GM18508 (cell line): ENCODE measurements at regions not wholly inside any gene's neighbourhood (a gene's known extent, or its start where the extent isn't known, plus 50 kb on each side); places are given as distances from the start of the nearest gene placed in this dataset.
"Not testable (repeated sequence)": the region's sequence is repeated elsewhere in the genome, so short reads cannot be mapped to it uniquely, and the experiment has no call there.

ENCODE experiments used
- ATAC-seq: cut with Tn5 transposase; IDR thresholded peaks from one replicate; pipeline ENCODE4 v1.9.1; 2021; ENCODE audit warnings: moderate number of reproducible peaks; ENCODE audit not compliant: insufficient read depth, unreplicated experiment

DNA sequence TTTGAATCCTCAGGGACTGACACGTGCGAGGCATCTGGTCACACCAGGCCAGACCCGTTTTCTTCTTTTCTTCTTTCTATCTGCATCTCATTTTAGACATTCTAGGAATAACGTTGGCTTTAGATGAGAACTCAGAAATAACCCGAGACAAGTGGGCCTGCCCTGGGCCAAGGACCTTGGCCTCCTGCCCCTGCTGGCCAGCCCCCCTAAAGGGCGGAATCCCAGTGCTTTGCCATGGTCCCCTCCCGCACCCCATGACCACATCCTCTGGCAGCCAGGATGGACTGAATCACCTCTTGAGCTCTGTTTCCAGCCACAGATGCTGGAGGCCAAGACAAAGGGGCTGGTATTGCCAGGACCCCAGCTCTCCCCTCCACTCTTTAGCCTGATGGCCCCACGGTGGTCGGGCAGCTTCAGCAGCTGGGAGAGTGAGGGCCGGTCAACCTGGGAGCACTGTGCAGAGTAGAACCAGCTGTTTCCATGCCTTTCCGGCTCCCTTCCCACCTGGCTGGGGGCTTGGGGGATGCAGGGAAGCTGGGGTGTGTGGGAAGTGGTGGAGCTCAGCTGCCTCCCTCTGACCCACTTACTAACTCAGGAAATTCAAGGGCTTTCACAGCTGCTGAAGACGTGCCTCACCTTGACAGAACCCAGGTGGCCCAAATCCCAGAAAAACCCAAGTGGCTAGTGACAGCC, 190.9 kb downstream of the FAM43A start:
- no peak for ATAC-seq

DNA sequence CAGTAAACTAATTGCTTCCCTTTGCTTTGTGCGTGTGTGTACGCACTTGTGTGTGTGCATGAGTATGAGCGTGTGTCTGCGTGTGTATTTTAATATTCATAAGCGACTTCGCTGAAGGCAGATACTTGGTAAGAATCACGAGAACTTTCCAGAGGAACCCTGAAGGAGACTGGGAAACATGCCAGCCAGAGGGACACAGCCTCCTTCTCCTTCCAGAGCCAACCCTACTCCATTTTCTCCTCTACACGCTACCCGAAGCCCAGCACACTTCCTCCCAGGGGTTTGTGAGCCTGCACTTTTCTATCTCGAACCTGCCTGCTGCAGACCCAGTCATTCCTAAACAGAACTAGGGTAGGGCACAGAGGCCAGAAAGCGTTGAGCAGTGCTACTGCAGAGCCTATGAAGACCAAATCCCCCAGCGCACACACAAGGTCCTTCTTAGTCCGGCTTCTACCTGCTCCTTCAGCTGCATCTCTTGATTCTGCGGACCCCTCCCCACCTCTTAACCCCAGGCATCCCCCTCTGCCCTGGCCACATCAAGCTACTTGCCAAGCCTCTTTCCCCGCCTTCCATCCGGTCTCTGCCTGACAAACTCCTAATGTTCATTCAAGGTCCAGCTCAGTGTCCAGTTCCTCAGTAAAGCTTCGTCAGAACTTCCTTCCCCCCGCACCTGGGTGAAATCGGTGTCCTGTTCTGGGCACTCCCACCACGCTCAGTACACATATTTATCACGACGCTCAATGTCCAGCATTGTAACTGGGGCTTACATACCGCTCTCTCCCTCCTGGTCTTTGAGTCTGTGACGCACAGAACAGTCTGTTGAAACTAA, 191.8 kb downstream of the FAM43A start:
- no peak for ATAC-seq

DNA sequence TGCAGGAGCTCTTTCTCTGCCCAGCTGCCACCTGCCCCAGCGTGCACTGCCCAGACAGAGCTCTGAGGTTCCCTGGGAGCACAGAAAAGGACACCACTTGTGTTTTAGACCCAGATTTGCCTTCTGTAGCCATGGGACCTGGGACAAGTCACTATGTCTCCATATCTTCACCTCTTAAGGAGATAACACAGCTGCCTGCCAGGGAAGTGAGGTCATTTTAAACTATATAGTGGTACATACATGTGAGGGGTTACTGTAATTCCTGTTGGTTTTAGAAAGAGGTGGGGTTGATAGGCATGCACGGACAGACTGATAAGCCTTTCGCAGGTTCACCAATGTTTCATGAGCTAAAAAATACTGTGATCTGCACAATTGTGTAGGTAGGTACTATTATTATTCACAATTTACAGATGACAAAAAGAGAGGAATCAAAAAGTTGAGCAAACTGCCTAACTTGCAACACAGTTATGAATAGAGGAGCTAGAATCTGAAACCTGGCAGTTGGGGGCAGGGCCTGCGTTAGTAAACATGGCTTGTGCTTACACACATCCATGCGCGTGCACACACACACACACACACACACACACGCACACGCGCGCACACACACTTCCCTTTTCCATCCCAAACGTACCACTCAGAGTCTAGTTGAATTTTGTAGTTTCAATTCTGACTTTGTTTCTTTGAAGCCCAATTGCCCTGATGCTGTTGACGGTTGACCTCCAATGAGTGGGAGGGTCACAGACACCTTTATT, 193.6 kb downstream of the FAM43A start:
- no peak for ATAC-seq

DNA sequence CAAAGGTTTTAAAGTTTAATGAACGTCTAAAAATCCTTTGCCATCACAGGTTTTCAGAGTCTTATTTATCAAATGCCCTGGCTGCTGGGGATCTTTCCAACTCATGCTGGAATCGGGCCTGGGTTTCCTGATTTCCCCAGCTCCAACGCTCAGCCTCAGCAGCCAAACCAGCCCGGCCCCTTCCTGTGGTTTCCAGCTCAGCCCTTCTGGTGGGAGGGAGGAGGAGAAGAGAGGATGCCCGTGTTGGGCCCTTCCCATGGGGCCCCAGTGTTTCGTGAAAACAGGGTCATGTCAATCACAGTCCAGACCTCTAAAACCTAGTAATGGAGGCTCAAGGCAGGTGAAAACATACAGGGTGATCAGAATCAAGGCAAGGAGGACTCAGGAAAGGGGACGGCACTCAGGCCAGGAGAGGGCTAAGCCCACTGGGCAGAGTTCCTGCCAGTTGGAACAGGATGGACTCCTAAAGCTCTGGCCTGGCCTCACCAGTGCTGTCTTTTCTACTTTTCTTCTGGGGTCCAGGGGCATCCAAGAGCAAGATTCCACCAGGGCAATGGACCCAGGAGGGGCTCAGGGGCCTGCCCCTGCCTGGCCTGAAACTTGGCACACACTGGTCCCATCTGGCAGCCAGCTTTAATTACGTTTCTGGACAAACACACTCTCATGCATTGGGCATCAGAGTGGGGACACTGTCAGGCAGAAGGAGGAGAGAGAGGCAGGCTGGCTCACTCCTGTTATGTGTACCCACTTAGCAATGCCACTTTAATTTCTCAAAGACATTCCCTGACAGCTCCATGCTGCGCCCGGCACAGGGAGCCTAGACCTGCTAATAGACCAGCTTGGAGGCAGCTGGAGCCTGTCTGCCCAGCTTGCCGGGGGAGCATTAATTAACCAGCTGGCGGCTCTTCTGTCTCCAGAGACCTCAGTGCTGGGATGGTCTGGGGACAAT, 194.6 kb downstream of the FAM43A start:
- no peak for ATAC-seq

DNA sequence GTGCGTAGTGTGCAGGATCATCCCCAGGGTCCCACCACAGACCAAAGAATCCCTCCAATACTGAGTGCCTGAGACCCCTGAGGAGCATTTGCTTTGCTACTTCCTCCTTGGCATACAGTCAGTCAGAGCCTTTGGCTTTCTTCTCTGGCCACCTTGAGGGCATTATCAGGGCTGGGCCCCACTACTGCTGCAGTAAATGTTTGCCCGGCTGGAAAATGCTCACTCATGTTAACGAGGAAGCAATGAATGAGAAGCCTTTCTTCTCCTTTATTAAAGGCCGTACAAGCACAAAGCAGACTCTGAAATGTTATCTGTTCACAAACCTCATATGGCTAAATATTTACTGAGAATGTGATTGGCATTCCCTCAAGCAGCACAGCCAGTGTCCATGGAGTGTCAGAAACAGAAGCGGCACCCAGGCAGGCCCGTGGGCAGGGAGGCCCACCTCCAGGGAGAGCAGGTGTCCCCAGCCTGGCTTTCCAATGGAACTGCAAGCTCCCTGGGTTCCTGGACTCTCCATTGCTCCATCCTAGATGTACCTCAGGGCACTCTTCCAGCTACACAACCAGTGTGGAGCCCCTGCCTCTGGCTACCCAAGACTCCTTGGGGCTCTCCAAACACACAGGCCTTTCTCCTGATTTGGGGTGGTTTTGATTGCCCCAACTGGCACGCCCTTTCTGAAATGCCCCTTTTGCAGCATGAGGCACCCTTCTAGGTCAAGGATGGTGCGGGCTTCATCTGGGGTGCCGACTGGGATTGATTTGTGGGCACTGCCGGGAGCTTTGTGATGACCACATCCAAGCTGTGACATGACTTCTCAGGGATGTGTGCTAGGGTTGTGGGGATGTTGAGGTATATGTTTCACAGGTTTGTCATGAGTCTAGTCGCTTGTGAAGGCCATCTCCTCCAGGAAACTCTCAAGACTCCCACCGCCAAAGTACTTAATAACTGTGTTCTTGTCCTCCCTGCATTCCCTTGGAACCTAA, 195.6 kb downstream of the FAM43A start:
- ATAC-seq: no peak

DNA sequence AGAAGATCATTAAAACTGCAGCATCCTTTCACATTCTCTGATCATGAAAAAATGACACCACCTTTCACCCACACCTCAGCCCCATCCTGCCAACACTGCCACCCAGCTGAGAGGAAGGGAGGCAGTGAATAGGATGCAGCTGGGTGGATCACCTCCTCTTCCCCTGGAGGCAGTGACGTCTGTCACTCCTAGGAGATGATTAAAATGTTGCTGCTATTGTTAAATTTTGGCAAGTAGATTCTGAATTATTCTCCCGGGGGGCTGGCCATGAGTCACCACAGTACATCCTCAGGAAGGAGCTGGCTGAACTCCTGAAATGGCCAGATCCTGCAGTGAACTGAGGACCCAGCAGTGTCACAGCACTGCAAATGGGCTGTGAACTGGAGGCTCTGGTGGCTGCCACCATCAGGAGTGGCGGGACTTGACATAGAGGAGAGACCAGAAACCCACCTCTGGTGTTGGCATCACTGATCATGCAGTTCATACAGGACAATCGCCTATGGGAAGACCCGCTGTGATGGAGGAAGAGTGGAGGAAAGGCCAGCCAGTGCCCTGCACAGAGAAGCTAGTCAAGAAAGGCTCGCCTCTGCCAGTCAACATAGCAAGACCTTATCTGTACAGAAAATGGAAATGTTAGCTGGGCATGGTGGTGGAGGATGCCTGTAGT, 199.1 kb downstream of the FAM43A start:
- no peak for ATAC-seq

DNA sequence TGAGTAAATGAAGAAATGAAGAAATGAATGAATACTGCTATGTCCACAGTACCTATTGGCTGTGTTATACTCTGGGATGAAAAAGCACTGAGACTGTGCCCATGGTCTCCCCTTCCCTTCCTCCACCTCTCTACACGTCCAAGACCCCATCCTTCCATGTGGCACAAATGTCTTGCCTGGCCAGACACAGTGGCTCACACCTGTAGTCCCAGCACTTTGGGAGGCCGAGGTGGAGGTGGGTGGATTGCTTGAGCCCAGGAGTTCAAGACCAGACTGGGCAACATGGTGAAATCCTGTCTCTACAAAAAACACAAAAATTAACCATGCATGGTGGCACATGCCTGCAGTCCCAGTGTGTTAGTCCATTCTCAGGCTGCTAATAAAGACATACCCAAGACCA, 200.1 kb downstream of the FAM43A start:
- no peak for ATAC-seq

DNA sequence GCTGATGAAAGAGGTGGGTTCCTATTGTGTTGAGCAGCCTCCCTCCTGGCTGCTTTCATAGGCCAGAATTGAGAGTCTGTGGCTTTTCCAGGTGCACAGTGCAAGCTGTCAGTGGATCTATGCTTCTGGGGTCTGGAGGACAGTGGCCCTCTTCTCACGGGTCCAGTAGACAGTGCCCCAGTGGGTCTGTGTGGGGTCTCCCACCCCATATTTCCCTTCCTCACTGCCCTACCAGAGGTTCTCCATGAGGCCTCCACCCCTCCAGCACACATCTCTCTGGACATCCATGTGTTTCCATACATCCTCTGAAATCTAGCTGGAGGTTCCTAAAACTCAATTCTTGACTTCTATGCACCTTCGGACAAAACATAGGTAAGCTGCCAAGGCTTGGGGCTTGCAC, 201.2 kb downstream of the FAM43A start:
- ATAC-seq: no peak

DNA sequence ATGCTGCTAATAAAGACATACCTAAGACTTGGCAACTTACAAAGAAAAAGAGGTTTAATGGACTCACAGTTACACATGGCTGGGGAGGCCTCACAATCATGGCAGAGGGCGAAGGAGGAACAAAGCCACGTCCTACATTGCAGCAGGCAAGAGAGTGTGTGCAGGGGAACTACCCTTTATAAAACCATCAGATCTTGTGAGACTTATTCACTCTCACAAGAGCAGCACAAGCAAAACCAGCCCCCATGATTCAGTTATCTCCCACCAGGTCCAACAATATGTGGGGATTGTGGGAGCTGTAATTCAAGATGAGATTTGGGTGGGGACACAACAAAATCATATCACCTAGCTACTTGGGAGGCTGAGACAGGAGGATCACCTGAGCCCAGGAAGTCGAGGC, 202.4 kb downstream of the FAM43A start:
- not testable (repeated sequence) for ATAC-seq

DNA sequence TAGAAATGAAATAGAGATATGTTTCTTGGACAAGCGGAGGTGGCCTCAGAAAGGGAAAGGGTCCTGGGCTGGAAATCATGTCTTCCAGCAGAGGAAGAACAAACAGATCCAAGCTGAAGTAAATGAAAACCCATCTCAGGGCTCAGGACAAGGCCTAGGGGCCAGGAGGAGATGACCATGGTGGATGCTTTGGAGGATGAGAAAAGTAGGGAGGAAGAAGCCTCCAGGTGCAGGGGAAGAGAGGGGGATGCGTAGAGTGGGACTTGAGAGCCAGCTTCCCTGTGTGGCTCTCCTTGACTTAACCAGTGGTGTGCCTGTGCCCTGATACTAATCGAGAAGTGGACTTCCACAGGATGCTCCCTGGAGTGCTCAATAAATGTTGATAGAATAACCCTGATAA, 203.2 kb downstream of the FAM43A start:
- no peak for ATAC-seq

DNA sequence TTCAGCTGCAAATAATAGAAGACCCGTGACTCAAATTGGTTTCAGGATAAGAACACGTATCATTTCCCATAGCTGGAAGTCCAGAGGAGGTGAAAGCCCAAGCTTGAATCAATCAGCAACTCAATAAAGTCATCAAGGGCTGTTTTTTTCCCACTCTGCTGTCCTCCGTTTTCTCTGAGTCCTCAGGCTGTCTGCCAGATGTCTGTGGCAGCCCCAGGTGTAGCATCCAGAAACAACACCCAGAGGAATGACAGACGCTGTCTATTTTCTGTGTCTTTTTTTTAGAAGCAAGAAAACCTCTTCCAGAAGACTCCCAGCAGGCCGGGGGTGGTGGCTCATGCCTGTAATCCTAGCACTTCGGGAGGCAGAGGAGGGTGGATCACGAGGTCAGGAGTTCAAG, 204.4 kb downstream of the FAM43A start:
- ATAC-seq: no peak

DNA sequence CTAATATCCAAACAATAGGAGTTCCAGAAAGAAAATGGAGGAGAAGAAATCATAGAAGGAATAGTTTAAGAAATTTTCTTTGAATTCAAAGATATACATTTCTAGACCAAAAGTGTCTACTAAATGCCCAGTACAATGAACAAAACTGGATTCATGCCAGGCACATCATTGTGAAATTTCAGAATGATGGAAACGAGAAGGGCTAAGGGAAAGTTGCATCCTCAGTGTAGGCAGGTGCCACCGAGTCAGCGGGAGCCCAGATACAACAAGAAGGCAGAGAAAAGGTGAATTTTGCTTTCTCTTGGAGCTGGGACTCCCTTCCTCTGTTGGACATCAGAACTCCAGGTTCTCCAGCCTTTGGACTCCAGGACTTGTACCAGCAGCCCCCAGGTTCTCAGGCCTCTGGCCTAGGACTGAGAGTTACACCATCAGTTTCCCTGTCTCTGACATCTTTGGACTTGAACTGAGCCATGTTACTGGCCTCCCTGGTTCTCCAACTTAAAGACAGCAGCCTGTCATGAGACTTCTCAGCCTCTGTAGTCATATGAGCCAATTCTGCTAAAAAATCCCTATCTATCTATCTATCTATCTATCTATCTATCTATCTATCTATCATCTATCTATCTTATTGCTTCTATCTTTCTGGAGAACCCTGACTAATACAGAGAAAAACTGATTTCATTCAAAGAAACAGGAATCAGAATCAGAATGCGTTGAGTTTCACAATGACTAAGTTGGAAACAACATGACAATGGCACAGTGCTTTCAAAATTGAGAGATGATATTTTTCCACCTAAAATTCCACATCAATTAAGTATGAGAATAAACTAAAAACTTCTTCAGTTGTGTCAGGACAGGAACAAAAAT, 207.7 kb downstream of the FAM43A start:
- ATAC-seq: no peak

DNA sequence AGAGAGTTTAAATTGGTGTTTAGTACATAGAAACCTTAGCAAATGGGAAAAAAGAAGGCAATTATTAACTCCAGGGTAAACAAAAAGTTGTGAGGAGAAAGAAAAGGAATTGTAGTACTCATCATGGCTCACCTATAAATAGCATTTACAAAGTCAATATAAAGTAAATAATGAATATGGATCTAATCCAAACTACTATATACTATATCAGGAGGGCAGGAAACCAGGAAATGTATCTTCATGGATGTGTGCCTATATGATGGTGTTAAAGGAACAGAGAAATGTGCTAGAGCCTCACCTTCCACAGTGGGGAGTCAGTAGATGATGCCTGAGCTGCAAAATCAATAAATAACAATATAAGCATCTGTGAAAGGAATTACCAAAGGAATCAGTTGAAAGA, 208.9 kb downstream of the FAM43A start:
- no peak for ATAC-seq

DNA sequence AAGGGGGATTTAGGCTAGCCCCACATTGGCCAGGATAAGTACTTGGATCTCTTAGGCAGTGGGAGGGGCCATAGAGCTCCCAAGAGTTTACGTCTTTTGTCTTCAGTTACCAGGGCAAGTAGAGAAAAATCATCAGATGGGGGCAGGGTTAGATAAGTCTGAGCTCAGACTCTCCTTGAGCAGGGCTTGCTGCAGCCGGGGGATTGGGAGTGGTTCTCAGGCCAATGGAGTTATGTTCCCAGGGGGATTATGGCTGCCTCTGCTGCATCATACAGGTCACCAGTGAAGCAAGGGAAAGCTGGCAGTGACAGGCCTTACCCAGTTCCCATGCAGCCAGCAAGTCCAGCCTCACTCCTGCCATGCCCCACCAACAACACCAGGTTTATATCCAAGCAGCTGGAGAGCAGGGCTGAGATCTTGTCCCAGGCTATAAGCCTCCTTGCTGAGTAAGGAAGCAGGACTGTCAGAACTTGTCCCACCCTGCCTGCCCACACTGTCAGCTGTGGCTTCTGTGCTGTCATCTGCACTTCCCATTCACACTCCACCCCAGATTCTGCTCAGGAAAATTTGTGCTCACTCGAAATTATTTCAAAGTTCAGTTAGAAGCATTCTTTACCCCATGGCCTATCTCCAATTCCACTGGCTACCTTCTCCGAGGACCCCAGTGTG, 215.3 kb downstream of the FAM43A start:
- ATAC-seq: no peak

DNA sequence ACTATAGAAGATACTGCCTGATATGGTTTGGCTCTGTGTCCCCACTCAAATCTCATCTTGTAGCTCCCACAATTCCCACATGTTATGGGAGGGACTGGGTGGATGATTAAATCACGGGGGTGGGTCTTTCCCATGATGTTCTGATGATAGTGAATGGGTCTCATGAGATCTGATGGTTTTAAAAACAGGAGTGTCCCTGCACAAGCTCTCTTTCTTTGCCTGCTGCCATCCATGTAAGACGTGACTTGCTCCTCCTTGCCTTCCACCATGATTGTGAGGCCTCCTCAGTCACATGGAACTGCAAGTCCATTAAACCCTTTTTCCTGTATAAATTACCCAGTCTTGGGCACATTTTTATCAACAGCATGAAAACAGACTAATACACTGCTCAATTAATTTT, 217.8 kb downstream of the FAM43A start:
- not testable (repeated sequence) for ATAC-seq

DNA sequence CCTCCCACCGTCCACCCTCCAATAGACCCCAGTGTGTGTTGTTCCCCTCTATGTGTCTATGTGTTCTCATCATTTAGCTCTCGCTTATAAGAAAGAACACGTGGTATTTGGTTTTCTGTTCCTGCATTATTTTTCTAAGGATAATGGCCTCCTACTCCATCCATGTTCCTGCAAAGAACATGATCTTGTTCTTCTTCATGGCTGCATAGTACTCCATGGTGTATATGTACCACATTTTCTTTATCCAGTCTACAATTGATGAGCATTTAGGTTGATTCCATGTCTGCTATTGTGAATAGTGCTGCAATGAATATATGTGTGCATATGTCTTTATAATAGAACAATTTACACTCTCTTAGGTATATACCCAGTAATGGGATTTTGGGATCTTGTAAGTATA, 219.3 kb downstream of the FAM43A start:
- ATAC-seq: not testable (repeated sequence)

DNA sequence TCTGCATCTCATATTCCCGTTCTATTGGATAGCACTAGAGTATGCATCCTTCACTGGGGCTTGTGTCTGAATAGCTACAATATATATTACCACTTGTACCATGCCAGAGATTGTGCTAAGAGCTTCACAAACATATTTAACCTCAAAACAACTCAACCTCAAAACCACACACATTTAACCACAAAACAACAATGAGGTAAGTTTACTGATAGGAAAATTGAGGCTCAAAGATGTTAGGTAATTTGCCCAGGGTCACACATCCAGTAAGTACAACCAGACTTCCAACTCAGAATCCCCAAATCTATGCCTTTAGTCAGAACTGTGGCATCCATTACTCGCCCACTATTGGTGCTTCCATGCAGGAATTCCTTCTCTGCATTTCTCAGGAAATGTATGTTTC, 220.0 kb downstream of the FAM43A start:
- ATAC-seq: no peak
